Hematopoietic multipotent progenitor cell treated with erythropoietin and hydrocortisone succinate and interleukin-3 and kit ligand, for 4 days (in vitro differentiated cells): ENCODE measurements at regions not wholly inside any gene's neighbourhood (a gene's known extent, or its start where the extent isn't known, plus 50 kb on each side); places are given as distances from the start of the nearest gene placed in this dataset.

Experiments
- DNase-seq: peaks from one replicate; pipeline ENCODE4 v3.0.0-alpha.2; 2015

- no peak for DNase-seq
Measured at GRCh38 chr14:27012641-27013040, 414.8 kb upstream of the NOVA1 start.

GRCh38 chr14:27013678-27014077 lies 415.8 kb upstream of the NOVA1 start:
- no peak for DNase-seq

GRCh38 chr14:27015065-27015464 lies 417.2 kb upstream of the NOVA1 start:
- DNase-seq = no peak

GRCh38 chr14:27025648-27026047 lies 427.8 kb upstream of the NOVA1 start:
- no peak for DNase-seq

GRCh38 chr14:27026097-27026496 lies 428.3 kb upstream of the NOVA1 start:
- DNase-seq = no peak

GRCh38 chr14:27040552-27040951 lies 442.7 kb upstream of the NOVA1 start:
- no peak for DNase-seq

- no peak for DNase-seq
Measured at GRCh38 chr14:27049701-27050100, 451.9 kb upstream of the NOVA1 start.

- DNase-seq = no peak
Measured at GRCh38 chr14:27050208-27050607, 452.4 kb upstream of the NOVA1 start.

- DNase-seq = no peak
Measured at GRCh38 chr14:27056586-27056985, 458.8 kb upstream of the NOVA1 start.

- no peak for DNase-seq
Measured at GRCh38 chr14:27061299-27061698, 463.5 kb upstream of the NOVA1 start.

- DNase-seq = no peak
Measured at GRCh38 chr14:27063959-27064358, 466.1 kb upstream of the NOVA1 start.

GRCh38 chr14:27065886-27066285 lies 468.1 kb upstream of the NOVA1 start:
- DNase-seq = no peak

- DNase-seq = no peak
Measured at GRCh38 chr14:27067961-27068360, 470.1 kb upstream of the NOVA1 start.

GRCh38 chr14:27072589-27072988 lies 474.8 kb upstream of the NOVA1 start:
- no peak for DNase-seq

- DNase-seq = no peak
Measured at GRCh38 chr14:27075503-27075902, 477.7 kb upstream of the NOVA1 start.

GRCh38 chr14:27077214-27077613 lies 479.4 kb upstream of the NOVA1 start:
- no peak for DNase-seq

- DNase-seq = no peak
Measured at GRCh38 chr14:27077710-27078109, 479.9 kb upstream of the NOVA1 start.

- no peak for DNase-seq
Measured at GRCh38 chr14:27078191-27078590, 480.4 kb upstream of the NOVA1 start.

GRCh38 chr14:27079716-27080115 lies 481.9 kb upstream of the NOVA1 start:
- no peak for DNase-seq

GRCh38 chr14:27085500-27085899 lies 487.7 kb upstream of the NOVA1 start:
- DNase-seq = no peak

- no peak for DNase-seq
Measured at GRCh38 chr14:27090716-27091115, 492.9 kb upstream of the NOVA1 start.

- DNase-seq = no peak
Measured at GRCh38 chr14:27091973-27092372, 494.1 kb upstream of the NOVA1 start.

- DNase-seq = no peak
Measured at GRCh38 chr14:27096091-27096490, 498.3 kb upstream of the NOVA1 start.

- DNase-seq = no peak
Measured at GRCh38 chr14:27098451-27098850, 500.6 kb upstream of the NOVA1 start.

- DNase-seq = no peak
Measured at GRCh38 chr14:27114180-27114579, 516.3 kb upstream of the NOVA1 start.

GRCh38 chr14:27123162-27123561 lies 525.3 kb upstream of the NOVA1 start:
- DNase-seq = no peak
